Stimulated activated CD8-positive, alpha-beta memory T cell treated with anti-CD3 and anti-CD28 coated beads, Interleukin-2, amount 100 ng/mL, for 48 hours (primary cell): ENCODE measurements at regions not wholly inside any gene's neighbourhood (a gene's known extent, or its start where the extent isn't known, plus 50 kb on each side); places are given as distances from the start of the nearest gene placed in this dataset.

ENCODE experiments used
- DNase-seq, 2 donors: peaks; one replicate each; pipeline ENCODE4 v3.0.0-alpha.2; 2020; ENCODE audit warnings: low read depth in 2 of 2

GRCh38 chr1:59081795-59082194, 215.1 kb upstream of the FGGY start:
- no peak for DNase-seq

GRCh38 chr1:59083946-59084865, 212.7 kb upstream of the FGGY start:
- no peak for DNase-seq

GRCh38 chr1:59085101-59085500, 211.8 kb upstream of the FGGY start:
- DNase-seq = no peak

- no peak for DNase-seq
Observed at GRCh38 chr1:59089036-59089798, 207.7 kb upstream of the FGGY start.

GRCh38 chr1:59089922-59090457, 206.9 kb upstream of the FGGY start:
- no peak for DNase-seq

- DNase-seq = no peak
Observed at GRCh38 chr1:59092126-59092525, 204.8 kb upstream of the FGGY start.

GRCh38 chr1:59094001-59094400, 202.9 kb upstream of the FGGY start:
- no peak for DNase-seq

GRCh38 chr1:59096501-59096900, 200.4 kb upstream of the FGGY start:
- DNase-seq = no peak

- no peak for DNase-seq
Observed at GRCh38 chr1:59098655-59099054, 198.2 kb upstream of the FGGY start.

- no peak for DNase-seq
Observed at GRCh38 chr1:59100708-59101374, 196.1 kb upstream of the FGGY start.

GRCh38 chr1:59101518-59101917, 195.4 kb upstream of the FGGY start:
- DNase-seq = no peak

GRCh38 chr1:59103457-59103856, 193.4 kb upstream of the FGGY start:
- no peak for DNase-seq

- no peak for DNase-seq
Observed at GRCh38 chr1:59104191-59104760, 192.6 kb upstream of the FGGY start.

- DNase-seq = no peak
Observed at GRCh38 chr1:59105548-59106507, 191.1 kb upstream of the FGGY start.

GRCh38 chr1:59107516-59107915, 189.4 kb upstream of the FGGY start:
- DNase-seq = no peak

- no peak for DNase-seq
Observed at GRCh38 chr1:59107916-59108315, 189.0 kb upstream of the FGGY start.

GRCh38 chr1:59108481-59109317, 188.2 kb upstream of the FGGY start:
- DNase-seq = no peak

GRCh38 chr1:59110271-59110670, 186.6 kb upstream of the FGGY start:
- no peak for DNase-seq

GRCh38 chr1:59113876-59114457, 182.9 kb upstream of the FGGY start:
- no peak for DNase-seq
